HG02943 (cell line): ENCODE measurements at regions not wholly inside any gene's neighbourhood (a gene's known extent, or its start where the extent isn't known, plus 50 kb on each side); places are given as distances from the start of the nearest gene placed in this dataset.
A peak's percentile ranks its signal among the peaks of the same experiment; 100 is the strongest.
"Not testable (repeated sequence)": the region's sequence is repeated elsewhere in the genome, so short reads cannot be mapped to it uniquely, and the experiment has no call there.

Experiments used
- ATAC-seq: cut with Tn5 transposase; IDR thresholded peaks from one replicate; pipeline ENCODE4 v1.9.1; 2021; ENCODE audit warnings: mild to moderate bottlenecking, low read depth, moderate library complexity; ENCODE audit not compliant: unreplicated experiment

DNA sequence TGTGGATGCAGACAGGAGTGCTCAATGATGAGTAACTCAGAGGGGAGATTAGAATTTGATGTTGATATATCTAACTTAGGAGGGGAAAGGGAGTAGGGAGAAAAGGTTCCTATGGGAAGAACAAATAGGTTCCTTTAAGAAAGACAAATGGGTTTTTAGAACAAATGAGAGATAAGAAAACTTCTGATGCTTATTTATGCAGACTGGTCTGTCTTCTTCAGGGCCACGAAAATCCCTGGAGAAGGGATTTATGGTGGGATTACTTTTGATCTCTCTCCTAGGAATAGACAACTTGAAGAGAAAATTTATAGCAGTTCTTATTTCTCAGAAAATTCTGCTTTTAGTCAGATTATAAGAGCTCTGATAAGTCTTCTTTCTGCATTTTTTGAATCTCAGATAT is 99.0 kb upstream of the DDHD1 start:
- ATAC-seq, result no peak

DNA sequence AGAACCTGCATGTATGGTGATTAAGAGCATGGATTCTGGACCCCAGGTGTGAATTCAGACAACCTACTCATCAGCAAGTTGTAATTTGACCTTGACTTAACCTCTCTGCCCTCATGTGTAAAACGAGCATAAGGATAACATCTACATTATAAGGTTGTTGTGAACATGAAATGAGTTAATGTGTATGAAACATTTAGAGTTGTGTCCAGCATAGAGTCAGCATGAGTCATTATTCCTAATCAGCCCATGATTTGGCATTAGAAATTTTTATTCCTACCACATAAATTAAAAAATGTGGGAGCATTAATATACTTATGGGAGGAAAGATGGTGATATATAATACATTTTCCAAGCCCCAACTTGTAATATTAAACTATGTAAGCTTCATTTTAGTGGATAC is 95.9 kb upstream of the DDHD1 start:
- ATAC-seq, result no peak

GRCh38 chr14:53247596-53248370 is 94.7 kb upstream of the DDHD1 start:
- ATAC-seq, result no peak

GRCh38 chr14:53242898-53243297 is 89.8 kb upstream of the DDHD1 start:
- ATAC-seq, result not testable (repeated sequence)

GRCh38 chr14:53237488-53237887 is 84.4 kb upstream of the DDHD1 start:
- no peak for ATAC-seq

DNA sequence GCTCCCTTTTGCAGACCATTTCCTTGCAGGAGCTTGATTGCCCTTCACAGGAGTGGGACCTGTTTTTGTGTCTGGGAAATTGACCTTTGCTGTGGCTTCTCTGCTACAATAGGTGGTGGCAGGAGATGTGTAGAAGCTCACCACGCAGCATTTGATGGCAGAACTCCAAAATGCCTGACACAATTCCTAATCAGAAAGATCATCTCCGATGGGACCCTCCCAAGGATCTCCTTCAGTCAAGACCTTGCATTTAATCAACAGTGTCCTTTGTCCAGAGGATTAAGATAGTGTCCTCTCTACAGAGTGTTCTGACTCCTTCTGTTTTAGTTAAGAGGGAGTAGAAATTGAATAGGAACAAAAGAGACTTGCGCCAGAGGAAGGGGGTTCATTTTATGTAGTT is 83.6 kb upstream of the DDHD1 start:
- no peak for ATAC-seq

DNA sequence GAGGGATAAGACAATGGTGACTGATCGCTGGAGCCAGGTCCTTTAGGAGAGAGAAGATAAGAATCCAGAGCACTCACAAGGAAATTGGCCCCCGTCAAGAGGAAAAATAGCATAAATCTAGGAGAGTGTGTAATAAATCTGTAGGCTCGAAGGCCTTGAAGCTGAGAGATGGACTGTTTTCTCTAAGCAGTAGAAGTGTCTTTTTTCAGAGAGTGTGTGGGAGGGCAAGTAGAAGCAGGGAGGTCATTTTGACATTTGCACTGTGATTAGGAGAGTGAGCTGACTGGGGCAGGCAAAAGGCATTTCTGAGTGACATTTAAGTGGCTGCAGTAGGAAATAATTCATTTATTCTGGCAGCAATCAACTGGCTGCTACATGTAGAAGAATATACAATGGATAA is 78.0 kb upstream of the DDHD1 start:
- no peak for ATAC-seq

DNA sequence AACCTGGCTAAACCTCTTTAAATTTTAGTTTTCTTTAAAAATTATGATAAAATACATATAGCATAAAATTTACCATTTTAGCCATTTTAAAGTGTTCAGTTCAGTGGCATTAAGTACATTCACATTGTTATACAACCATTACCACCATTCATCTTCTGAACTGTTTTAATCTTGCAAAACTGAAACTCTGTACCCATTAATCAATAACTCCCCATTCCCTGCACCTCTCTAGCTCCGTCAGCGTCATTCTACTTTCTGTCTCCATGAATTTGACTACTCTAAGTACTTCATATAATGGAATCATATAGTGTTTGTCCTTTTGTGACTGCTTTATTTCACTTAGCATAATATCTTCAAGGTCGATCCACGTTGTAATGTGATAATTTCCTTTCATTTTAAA is 75.8 kb upstream of the DDHD1 start:
- ATAC-seq, result no peak

- ATAC-seq, result no peak
Observed at GRCh38 chr14:53227154-53227718, 74.1 kb upstream of the DDHD1 start.

DNA sequence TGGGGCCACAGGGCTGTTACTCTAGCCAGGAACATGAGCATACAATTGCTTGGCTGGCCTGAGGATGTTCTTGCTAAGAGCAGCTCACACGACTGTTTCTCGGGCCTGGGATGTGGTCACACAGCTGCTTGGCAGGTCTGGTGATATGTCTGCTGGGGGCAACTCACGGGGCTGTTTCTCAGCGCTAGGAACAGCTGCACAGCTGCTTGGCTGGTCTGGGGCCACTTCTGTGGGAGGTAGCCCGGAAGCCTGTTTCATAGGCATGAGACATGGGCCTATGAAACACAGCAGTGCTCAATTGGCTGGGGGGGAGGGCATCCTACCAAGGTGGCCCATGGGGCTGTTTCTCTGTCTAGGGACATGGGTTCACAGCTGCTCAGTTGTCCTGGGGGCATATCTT is 73.4 kb upstream of the DDHD1 start:
- ATAC-seq, result no peak

DNA sequence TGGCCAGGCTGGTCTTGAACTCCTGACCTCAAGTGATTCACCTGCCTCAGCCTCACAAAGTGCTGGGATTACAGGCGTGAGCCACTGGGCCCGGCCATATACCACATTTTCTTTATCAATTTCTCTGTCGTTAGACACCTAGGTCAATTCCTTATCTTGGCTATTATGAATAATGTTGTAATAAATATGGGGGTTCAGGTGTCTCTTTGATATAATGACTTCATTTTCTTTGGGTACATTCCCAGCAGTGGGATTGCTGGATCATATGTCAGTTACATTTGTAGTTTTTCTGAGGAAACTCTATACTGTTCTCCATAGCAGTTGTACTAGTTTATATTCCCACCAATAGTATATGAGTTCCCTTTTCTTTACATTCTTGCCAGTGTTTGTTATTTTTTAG is 67.8 kb upstream of the DDHD1 start:
- no peak for ATAC-seq

GRCh38 chr14:53218161-53218560 is 65.0 kb upstream of the DDHD1 start:
- no peak for ATAC-seq

- peak; percentile 96 for ATAC-seq
Observed at GRCh38 chr14:53217316-53217994, 64.3 kb upstream of the DDHD1 start.

DNA sequence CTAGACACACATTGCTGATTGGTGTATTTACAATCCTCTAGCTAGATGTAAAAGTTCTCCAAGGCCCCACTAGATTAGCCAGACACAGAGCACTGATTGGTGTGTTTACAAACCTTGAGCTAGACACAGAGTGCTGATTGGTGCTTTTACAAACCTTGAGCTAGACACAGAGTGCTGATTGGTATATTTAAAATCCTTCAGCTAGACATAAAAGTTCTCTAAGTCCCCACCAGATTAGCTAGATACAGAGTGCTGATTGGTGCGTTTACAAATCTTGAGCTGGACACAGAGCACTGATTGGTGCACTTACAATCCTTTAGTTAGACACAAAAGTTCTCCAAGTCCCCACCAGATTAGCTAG is 63.8 kb upstream of the DDHD1 start:
- not testable (repeated sequence) for ATAC-seq

DNA sequence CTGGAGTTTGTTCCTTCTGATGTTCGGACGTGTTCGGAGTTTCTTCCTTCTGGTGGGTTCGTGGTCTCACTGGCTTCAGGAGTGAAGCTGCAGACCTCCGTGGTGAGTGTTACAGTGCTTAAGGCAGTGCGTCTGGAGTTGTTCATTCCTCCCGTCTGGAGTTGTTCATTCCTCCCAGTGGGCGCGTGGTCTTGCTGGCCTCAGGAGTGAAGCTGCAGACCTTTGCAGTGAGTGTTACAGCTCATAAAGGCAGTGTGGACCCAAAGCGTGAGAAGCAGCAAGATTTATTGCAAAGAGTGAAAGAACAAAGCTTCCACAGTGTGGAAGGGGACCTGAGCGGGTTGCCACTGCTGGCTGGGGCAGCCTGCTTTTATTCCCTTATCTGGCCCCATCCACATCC is 63.4 kb upstream of the DDHD1 start:
- not testable (repeated sequence) for ATAC-seq

DNA sequence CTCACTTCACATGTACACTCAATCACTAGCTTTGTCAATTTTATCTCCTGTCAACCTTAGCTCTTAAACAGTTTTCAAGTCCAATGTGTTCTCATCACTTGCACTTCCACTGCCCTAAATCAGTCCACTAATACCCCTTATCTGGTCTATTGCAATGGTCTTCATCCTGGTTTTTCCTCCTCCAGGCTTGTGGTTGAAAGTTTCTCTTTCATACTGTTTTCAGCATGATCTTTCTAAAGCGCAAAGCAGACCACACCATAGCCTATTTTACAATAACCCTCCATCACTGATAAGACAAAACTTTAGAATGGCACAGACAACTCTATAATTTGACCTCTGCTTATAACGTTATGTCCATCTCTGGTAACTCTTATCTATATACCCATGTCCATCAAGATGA is 62.0 kb upstream of the DDHD1 start:
- ATAC-seq, result no peak

GRCh38 chr14:53214384-53214783 is 61.3 kb upstream of the DDHD1 start:
- no peak for ATAC-seq

DNA sequence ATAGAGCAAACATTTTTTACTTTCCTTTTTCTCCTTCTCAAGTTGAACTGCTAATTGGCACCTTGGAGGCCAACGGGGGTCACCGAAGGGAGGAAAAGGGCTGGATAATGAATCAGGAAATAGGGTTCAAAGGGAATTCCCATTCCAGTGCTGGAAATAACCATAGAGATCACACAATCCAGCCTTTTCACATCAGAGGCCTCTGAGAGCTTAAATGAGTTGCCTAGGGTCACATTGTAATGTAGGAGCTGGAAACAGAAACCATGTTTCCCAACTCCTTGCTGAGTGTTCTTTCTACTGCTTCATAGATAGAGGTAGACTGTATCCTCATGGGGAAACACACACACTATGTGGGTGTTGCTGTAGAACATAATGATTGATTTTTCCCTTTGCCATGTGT is 60.6 kb upstream of the DDHD1 start:
- no peak for ATAC-seq

DNA sequence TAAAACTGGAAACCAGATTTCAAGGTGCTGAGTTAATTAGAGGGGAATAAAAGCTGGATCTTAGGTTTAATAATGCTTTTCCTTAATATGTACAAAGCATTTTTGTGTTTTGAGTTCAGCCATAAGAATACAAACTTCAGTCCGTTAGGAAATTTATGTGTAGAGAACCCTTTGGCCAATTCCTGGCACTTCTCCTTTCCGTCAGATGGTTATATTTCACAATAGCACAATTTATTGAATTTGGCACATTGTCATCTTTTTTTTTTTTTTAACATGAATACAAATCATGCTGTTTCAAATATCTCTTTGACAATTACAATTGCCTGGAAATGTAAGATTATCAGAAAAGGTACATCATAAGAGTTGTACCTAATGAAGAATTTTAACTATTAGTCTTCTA is 56.2 kb upstream of the DDHD1 start:
- no peak for ATAC-seq
